ENCODE measurements at regions not wholly inside any gene's neighbourhood (a gene's known extent, or its start where the extent isn't known, plus 50 kb on each side); places are given as distances from the start of the nearest gene placed in this dataset.

DNA sequence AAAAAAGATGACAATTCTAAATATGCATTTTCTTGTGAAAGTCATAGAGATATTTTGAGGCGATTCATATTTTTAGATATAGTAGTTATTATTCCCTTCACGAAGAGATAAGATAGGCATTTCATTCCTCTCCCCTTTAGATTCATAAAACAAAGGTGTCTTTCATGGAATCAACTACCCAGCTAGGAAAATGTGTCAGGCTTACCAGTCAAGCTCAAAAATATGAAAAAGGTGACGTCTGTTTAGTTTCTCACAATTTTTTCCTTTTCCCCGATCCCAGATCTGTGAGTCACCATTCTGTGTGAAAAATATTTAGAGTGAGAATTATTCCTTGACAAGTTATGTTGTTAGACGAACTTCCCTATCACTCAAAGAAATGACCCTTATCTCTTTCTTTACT lies 95.4 kb upstream of the FN1 start (continued):
- TF ChIP-seq, protein P1, sequence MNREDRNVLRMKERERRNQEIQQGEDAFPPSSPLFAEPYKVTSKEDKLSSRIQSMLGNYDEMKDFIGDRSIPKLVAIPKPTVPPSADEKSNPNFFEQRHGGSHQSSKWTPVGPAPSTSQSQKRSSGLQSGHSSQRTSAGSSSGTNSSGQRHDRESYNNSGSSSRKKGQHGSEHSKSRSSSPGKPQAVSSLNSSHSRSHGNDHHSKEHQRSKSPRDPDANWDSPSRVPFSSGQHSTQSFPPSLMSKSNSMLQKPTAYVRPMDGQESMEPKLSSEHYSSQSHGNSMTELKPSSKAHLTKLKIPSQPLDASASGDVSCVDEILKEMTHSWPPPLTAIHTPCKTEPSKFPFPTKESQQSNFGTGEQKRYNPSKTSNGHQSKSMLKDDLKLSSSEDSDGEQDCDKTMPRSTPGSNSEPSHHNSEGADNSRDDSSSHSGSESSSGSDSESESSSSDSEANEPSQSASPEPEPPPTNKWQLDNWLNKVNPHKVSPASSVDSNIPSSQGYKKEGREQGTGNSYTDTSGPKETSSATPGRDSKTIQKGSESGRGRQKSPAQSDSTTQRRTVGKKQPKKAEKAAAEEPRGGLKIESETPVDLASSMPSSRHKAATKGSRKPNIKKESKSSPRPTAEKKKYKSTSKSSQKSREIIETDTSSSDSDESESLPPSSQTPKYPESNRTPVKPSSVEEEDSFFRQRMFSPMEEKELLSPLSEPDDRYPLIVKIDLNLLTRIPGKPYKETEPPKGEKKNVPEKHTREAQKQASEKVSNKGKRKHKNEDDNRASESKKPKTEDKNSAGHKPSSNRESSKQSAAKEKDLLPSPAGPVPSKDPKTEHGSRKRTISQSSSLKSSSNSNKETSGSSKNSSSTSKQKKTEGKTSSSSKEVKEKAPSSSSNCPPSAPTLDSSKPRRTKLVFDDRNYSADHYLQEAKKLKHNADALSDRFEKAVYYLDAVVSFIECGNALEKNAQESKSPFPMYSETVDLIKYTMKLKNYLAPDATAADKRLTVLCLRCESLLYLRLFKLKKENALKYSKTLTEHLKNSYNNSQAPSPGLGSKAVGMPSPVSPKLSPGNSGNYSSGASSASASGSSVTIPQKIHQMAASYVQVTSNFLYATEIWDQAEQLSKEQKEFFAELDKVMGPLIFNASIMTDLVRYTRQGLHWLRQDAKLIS (CRISPR knock-in tag; IDR thresholded peaks at IDR 0.05; ENCODE audit: borderline replicate concordance), result no peak
- TF ChIP-seq, protein P2, sequence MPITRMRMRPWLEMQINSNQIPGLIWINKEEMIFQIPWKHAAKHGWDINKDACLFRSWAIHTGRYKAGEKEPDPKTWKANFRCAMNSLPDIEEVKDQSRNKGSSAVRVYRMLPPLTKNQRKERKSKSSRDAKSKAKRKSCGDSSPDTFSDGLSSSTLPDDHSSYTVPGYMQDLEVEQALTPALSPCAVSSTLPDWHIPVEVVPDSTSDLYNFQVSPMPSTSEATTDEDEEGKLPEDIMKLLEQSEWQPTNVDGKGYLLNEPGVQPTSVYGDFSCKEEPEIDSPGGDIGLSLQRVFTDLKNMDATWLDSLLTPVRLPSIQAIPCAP (CRISPR knock-in tag; IDR thresholded peaks at IDR 0.05), result no peak
- TF ChIP-seq ZNF396 (CRISPR knock-in tag; IDR thresholded peaks at IDR 0.05; ENCODE audit: borderline replicate concordance) (no peak), KAT7 (CRISPR knock-in tag; IDR thresholded peaks at IDR 0.05; ENCODE audit: borderline replicate concordance) (no peak), FOXJ3 (CRISPR knock-in tag; IDR thresholded peaks at IDR 0.05; ENCODE audit: borderline replicate concordance) (no peak)
- TF ChIP-seq, protein P3, sequence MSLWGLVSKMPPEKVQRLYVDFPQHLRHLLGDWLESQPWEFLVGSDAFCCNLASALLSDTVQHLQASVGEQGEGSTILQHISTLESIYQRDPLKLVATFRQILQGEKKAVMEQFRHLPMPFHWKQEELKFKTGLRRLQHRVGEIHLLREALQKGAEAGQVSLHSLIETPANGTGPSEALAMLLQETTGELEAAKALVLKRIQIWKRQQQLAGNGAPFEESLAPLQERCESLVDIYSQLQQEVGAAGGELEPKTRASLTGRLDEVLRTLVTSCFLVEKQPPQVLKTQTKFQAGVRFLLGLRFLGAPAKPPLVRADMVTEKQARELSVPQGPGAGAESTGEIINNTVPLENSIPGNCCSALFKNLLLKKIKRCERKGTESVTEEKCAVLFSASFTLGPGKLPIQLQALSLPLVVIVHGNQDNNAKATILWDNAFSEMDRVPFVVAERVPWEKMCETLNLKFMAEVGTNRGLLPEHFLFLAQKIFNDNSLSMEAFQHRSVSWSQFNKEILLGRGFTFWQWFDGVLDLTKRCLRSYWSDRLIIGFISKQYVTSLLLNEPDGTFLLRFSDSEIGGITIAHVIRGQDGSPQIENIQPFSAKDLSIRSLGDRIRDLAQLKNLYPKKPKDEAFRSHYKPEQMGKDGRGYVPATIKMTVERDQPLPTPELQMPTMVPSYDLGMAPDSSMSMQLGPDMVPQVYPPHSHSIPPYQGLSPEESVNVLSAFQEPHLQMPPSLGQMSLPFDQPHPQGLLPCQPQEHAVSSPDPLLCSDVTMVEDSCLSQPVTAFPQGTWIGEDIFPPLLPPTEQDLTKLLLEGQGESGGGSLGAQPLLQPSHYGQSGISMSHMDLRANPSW (CRISPR knock-in tag; conservative IDR thresholded peaks at IDR 0.05; ENCODE audit: low read depth), result no peak

DNA sequence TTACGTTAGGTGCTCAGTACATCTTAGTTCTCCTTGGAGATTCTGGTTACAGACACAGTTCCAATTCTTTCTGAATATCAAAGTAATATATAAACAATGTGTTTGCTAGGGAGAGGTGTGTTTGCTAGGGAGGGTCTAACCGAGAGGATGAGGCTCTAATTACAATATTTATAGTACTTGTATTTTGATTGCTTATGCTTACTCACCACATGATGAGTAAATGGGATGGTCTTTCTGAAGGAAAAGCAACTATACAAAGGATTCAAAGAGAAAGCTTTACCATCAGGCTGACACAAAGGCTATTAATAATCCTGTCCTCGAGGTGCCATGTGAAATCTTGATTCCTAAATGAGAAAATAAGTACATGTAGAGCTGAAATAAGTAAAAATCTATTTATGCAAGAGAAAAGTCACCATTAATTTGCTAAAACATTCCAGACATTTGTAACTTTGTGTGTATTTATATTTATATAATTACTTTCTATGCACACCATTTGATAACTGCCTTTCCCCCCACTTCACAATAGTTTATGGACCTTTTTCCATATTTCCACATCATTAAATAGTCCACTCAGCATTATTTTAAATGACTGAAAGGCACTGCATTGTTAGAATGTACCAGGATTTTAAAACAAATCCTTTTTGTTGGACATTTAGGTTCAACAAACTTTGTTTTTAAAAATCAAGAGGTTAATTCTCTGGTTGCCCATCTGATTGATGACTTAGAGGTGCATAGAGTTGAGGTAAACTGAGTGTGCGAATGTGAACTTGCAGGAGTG lies 94.5 kb upstream of the FN1 start:
- CTCF ChIA-PET, result no interaction called here

More for the DNA sequence above, 94.5 kb upstream of the FN1 start:
- no peaks in the 10 kb centered on the region for H3K4me1 Mint-ChIP-seq
- peaks cover 30% of the 10 kb centered on the region for H3K9me3 Mint-ChIP-seq
- no peak overlapping the region for H3K4me3 Mint-ChIP-seq
- POLR2A ChIA-PET, result no interaction called here
- DNase-seq (ENCODE audit: low spot score) (no peak), ATAC-seq (no peak)
- TF ChIP-seq ZNF219 (CRISPR knock-in tag; IDR thresholded peaks at IDR 0.05; ENCODE audit: borderline replicate concordance) (no peak), ETV6 (CRISPR knock-in tag; IDR thresholded peaks at IDR 0.05) (no peak), PRRX2 (CRISPR knock-in tag; IDR thresholded peaks at IDR 0.05) (no peak), RORB (CRISPR knock-in tag; IDR thresholded peaks at IDR 0.05) (no peak), ZNF416 (CRISPR knock-in tag; IDR thresholded peaks at IDR 0.05) (no peak), NFYB (CRISPR knock-in tag; conservative IDR thresholded peaks at IDR 0.05; ENCODE audit: low read depth) (no peak), ZNF138 (CRISPR knock-in tag; conservative IDR thresholded peaks at IDR 0.05) (no peak), NR1H2 (CRISPR knock-in tag; IDR thresholded peaks at IDR 0.05) (no peak), TP53 (CRISPR knock-in tag; IDR thresholded peaks at IDR 0.05) (no peak), GTF2I (CRISPR knock-in tag; conservative IDR thresholded peaks at IDR 0.05) (no peak), CREM (CRISPR knock-in tag; IDR thresholded peaks at IDR 0.05) (no peak), ZNF121 (CRISPR knock-in tag; IDR thresholded peaks at IDR 0.05) (no peak), NR2C2 (CRISPR knock-in tag; IDR thresholded peaks at IDR 0.05) (no peak)
- TF ChIP-seq, protein P4, sequence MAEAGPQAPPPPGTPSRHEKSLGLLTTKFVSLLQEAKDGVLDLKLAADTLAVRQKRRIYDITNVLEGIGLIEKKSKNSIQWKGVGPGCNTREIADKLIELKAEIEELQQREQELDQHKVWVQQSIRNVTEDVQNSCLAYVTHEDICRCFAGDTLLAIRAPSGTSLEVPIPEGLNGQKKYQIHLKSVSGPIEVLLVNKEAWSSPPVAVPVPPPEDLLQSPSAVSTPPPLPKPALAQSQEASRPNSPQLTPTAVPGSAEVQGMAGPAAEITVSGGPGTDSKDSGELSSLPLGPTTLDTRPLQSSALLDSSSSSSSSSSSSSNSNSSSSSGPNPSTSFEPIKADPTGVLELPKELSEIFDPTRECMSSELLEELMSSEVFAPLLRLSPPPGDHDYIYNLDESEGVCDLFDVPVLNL (CRISPR knock-in tag; IDR thresholded peaks at IDR 0.05; ENCODE audit: borderline replicate concordance, low read depth), result no peak
- TF ChIP-seq, protein P1 (CRISPR knock-in tag; IDR thresholded peaks at IDR 0.05; ENCODE audit: borderline replicate concordance), result no peak
- TF ChIP-seq, protein P5, sequence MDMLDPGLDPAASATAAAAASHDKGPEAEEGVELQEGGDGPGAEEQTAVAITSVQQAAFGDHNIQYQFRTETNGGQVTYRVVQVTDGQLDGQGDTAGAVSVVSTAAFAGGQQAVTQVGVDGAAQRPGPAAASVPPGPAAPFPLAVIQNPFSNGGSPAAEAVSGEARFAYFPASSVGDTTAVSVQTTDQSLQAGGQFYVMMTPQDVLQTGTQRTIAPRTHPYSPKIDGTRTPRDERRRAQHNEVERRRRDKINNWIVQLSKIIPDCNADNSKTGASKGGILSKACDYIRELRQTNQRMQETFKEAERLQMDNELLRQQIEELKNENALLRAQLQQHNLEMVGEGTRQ (CRISPR knock-in tag; IDR thresholded peaks at IDR 0.05), result no peak
- TF ChIP-seq, protein P6, sequence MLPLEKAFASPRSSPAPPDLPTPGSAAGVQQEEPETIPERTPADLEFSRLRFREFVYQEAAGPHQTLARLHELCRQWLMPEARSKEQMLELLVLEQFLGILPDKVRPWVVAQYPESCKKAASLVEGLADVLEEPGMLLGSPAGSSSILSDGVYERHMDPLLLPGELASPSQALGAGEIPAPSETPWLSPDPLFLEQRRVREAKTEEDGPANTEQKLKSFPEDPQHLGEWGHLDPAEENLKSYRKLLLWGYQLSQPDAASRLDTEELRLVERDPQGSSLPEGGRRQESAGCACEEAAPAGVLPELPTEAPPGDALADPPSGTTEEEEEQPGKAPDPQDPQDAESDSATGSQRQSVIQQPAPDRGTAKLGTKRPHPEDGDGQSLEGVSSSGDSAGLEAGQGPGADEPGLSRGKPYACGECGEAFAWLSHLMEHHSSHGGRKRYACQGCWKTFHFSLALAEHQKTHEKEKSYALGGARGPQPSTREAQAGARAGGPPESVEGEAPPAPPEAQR (CRISPR knock-in tag; IDR thresholded peaks at IDR 0.05), result no peak
- peaks cover 2% of the 10 kb centered on the region; the same call in 1 of the 2 replicates for H3K27me3 Mint-ChIP-seq (ENCODE audit: low read depth)
- no peak overlapping the region for H3K27ac Mint-ChIP-seq
- peaks cover 27% of the 10 kb centered on the region for H3K36me3 Mint-ChIP-seq
